ENCODE measurements at regions not wholly inside any gene's neighbourhood (a gene's known extent, or its start where the extent isn't known, plus 50 kb on each side); places are given as distances from the start of the nearest gene placed in this dataset.

DNA sequence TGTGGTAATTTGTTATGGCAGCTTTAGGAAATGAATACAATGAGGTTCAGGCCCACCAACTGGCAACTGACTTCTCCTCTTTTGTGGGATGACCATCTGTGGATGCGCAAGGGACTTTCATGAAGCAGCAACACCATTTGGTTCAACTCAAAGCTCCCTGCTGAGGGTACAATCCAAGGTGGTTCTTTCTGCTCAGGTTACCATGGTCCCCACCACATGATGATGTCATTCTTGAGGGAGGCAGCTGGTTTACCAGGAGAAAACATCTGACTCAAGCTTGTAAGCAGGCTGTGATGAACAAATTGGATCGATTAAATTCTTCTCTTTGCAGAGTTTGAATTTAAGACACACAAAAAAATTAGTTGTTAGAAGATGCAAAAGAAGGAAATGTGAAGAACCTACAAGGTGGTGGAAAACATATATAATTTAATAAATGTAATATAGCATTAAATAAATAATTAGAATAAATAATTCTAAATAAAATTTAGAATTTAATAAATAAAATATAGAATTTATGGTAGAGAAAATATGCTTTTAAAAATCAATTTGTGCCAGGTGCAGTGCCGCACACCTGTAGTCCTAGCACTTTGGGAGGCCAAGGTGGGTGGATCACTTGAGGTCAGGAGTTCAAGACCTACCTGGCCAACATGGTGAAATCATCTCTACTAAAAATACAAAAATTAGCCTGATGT is 67.6 kb upstream of the ANKFN1 start:
- no peak for DNase-seq (ENCODE audit: low read depth in 4 of 4, low spot score in 3 of 4)

DNA sequence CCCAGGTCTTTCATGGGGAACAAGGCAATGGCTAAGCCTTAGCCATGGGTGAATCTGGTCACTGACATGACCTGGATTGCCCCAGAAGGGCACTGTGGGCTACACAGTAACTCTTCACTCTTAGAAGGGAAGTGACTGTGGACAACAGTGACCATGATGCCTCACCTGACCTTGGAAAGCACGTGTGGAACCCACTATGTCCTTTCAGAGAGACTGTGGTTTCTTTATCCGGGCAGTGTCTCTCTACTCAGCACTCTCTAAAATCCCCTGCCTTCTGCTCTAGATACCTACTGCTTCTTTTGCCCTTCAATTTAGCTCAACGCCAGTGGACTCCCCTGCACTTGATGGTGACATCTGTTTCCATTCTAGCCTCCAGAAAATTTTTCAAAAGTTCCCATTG is 66.1 kb upstream of the ANKFN1 start:
- no peak for DNase-seq (ENCODE audit: low read depth in 4 of 4, low spot score in 3 of 4)

DNA sequence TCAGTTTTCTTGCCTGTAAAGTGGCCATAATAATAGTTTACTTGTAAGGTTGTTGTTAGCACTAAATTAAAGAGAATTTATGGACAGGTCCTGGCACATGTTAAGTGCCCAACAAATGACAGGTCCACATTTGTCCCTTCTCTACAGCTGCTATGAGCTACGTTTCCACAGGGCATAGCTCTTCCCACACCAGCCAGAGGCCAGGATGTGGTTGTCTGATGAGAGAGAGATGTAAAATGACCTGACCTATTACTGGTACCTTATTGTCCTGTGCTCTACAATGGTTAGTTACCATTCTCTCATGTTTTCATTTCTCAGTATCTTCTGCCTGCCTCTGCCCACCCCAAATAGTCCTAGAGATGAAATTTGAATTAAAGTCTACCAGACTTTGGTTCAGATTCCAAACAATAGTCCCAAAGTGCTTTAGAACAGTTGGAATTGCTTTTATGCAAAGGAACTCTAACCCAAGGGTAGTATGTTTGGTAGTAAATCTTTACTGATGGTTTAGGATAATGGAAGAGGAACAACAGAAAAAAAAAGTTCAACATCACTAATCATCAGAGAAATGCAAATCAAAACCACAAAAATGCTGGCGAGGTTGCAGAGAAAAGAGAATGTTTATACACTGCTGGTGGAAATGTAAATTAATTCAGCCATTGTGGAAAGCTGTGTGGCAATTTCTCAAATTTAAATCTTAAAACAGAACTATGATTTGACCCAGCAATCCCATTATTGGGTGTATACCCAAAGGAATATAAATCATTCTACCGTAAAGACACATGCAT is 57.1 kb upstream of the ANKFN1 start:
- DNase-seq (ENCODE audit: low read depth in 4 of 4, low spot score in 3 of 4): no peak

- no peak for DNase-seq (ENCODE audit: low read depth in 4 of 4, low spot score in 3 of 4)
Measured at GRCh38 chr17:56098746-56099145, 54.5 kb upstream of the ANKFN1 start.

GRCh38 chr17:56099649-56100048 is 53.6 kb upstream of the ANKFN1 start:
- no peak for DNase-seq (ENCODE audit: low read depth in 4 of 4, low spot score in 3 of 4)
